ENCODE measurements at regions not wholly inside any gene's neighbourhood (a gene's known extent, or its start where the extent isn't known, plus 50 kb on each side); places are given as distances from the start of the nearest gene placed in this dataset.

- no peak for DNase-seq
- Histone ChIP-seq H3K4me3 (no peak overlapping the region), H3K9me3 (replicated peaks in 1 of 3) (peaks cover 0 to 5% (median 0%) of the 10 kb centered on the region in 3 donors), H3K36me3 (replicated peaks in 1 of 2) (no peaks in the 10 kb centered on the region), H3K4me1 (replicated peaks in 1 of 2) (no peaks in the 10 kb centered on the region), H3K27me3 (no peaks in the 10 kb centered on the region), H3K27ac (no peak overlapping the region)
- TF ChIP-seq, protein P1, sequence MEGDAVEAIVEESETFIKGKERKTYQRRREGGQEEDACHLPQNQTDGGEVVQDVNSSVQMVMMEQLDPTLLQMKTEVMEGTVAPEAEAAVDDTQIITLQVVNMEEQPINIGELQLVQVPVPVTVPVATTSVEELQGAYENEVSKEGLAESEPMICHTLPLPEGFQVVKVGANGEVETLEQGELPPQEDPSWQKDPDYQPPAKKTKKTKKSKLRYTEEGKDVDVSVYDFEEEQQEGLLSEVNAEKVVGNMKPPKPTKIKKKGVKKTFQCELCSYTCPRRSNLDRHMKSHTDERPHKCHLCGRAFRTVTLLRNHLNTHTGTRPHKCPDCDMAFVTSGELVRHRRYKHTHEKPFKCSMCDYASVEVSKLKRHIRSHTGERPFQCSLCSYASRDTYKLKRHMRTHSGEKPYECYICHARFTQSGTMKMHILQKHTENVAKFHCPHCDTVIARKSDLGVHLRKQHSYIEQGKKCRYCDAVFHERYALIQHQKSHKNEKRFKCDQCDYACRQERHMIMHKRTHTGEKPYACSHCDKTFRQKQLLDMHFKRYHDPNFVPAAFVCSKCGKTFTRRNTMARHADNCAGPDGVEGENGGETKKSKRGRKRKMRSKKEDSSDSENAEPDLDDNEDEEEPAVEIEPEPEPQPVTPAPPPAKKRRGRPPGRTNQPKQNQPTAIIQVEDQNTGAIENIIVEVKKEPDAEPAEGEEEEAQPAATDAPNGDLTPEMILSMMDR (IDR thresholded peaks at IDR 0.05), result no peak
- no peak for TF ChIP-seq POLR2A (IDR thresholded peaks at IDR 0.05)
- intact Hi-C loops (cut with DNase I), result no loop called here
Observed at GRCh38 chr4:31539284-31540069, 819.3 kb downstream of the PCDH7 start.

- Histone ChIP-seq H3K9me3 (replicated peaks in 1 of 3) (no peaks in the 10 kb centered on the region), H3K4me1 (replicated peaks in 1 of 2) (no peaks in the 10 kb centered on the region), H3K36me3 (replicated peaks in 1 of 2) (no peaks in the 10 kb centered on the region), H3K4me3 (no peak overlapping the region), H3K27me3 (no peaks in the 10 kb centered on the region), H3K27ac (no peak overlapping the region)
- TF ChIP-seq, protein P1 (IDR thresholded peaks at IDR 0.05), result no peak
- no peak for TF ChIP-seq POLR2A (IDR thresholded peaks at IDR 0.05)
- intact Hi-C loops (cut with DNase I), result no loop called here
- DNase-seq, result no peak
Observed at GRCh38 chr4:31545330-31545729, 825.2 kb downstream of the PCDH7 start.

GRCh38 chr4:31545755-31546154 lies 825.6 kb downstream of the PCDH7 start:
- no peak overlapping the region for H3K27ac ChIP-seq
- H3K27me3 ChIP-seq, result no peaks in the 10 kb centered on the region
- no peak for TF ChIP-seq POLR2A (IDR thresholded peaks at IDR 0.05)
- TF ChIP-seq, protein P1 (IDR thresholded peaks at IDR 0.05), result no peak
- no peaks in the 10 kb centered on the region for H3K36me3 ChIP-seq (replicated peaks in 1 of 2)
- intact Hi-C loops (cut with DNase I), result no loop called here
- no peaks in the 10 kb centered on the region for H3K4me1 ChIP-seq (replicated peaks in 1 of 2)
- no peaks in the 10 kb centered on the region for H3K9me3 ChIP-seq (replicated peaks in 1 of 3)
- H3K4me3 ChIP-seq, result no peak overlapping the region
- DNase-seq, result no peak
- WGBS, 4 donors, result 43 to 64% (median 48%) methylated on average over 1 of the region's 1 CpG

DNA sequence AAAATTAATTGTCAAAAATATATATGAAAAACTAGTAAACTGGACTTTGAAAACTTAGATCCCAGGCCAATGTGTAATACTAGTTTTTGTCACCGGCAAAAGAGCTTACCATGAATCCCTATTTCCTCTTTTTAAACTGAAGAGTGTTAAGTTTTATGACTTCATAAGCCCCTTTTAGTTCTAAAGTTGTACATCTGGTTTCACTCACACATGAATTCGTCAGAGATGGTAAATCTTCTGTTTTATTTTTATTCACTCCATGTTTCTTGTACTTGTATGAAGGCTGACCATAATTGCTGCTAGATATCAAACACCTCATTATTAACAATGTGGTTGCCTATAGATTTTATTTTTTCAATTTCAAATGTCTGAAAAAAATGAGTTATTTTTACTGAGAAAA lies 827.9 kb downstream of the PCDH7 start:
- DNase-seq, result no peak
- H3K27ac ChIP-seq, result no peak overlapping the region
- H3K36me3 ChIP-seq (replicated peaks in 1 of 2), result no peaks in the 10 kb centered on the region
- WGBS, 4 donors, result 65 to 69% (median 67%) methylated on average over 2 of the region's 2 CpGs
- H3K4me3 ChIP-seq, result no peak overlapping the region
- H3K27me3 ChIP-seq, result no peaks in the 10 kb centered on the region
- no peaks in the 10 kb centered on the region for H3K9me3 ChIP-seq (replicated peaks in 1 of 3)
- no peaks in the 10 kb centered on the region for H3K4me1 ChIP-seq (replicated peaks in 1 of 2)
- intact Hi-C loops (cut with DNase I), result no loop called here
- no peak for TF ChIP-seq POLR2A (IDR thresholded peaks at IDR 0.05)
- TF ChIP-seq, protein P1 (IDR thresholded peaks at IDR 0.05), result no peak

Measured in adrenal gland (tissue), 9 donors.